Choroid plexus epithelial cell (primary cell): ENCODE measurements at regions not wholly inside any gene's neighbourhood (a gene's known extent, or its start where the extent isn't known, plus 50 kb on each side); places are given as distances from the start of the nearest gene placed in this dataset.

Source experiments
- DNase-seq: peaks from one replicate; pipeline ENCODE4 v3.0.0-alpha.2; 2010; ENCODE audit warnings: low read depth
- H3K4me3 ChIP-seq: 2 replicates; pipeline ENCODE4 v1.5.1; 2011; ENCODE audit warnings: low read depth, mild to moderate bottlenecking, control low read depth, low read length, moderate library complexity
- TF ChIP-seq, protein P1 (sequence below): conservative IDR thresholded peaks from 2 replicates; pipeline ENCODE4 v1.5.1; 2011; ENCODE audit warnings: low read depth, mild to moderate bottlenecking, control low read depth, inconsistent platforms, low read length, moderate library complexity

DNA sequence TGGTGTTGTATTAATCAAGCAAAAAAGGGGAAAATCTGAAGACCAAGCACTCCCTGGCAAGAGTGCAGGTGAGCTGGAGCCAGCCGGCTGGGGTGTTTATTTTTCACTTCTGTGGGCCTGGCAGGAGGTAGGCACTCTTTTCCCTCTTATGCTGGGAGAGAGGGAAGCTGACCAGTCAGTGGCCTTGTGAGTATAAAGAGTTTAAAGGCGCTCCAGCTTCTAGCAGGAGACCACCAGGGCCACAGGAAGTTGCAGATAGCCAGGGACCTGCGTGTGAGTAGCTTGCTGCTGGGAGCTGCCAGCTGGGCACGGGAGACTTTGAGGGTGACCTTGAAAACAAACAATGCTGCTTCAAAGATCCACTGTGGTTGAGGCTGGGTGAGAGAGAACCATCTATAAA lies 217.4 kb upstream of the PWP1 start:
- no peak overlapping the region for H3K4me3 ChIP-seq
- DNase-seq: no peak
- TF ChIP-seq, protein P1, sequence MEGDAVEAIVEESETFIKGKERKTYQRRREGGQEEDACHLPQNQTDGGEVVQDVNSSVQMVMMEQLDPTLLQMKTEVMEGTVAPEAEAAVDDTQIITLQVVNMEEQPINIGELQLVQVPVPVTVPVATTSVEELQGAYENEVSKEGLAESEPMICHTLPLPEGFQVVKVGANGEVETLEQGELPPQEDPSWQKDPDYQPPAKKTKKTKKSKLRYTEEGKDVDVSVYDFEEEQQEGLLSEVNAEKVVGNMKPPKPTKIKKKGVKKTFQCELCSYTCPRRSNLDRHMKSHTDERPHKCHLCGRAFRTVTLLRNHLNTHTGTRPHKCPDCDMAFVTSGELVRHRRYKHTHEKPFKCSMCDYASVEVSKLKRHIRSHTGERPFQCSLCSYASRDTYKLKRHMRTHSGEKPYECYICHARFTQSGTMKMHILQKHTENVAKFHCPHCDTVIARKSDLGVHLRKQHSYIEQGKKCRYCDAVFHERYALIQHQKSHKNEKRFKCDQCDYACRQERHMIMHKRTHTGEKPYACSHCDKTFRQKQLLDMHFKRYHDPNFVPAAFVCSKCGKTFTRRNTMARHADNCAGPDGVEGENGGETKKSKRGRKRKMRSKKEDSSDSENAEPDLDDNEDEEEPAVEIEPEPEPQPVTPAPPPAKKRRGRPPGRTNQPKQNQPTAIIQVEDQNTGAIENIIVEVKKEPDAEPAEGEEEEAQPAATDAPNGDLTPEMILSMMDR: no peak

DNA sequence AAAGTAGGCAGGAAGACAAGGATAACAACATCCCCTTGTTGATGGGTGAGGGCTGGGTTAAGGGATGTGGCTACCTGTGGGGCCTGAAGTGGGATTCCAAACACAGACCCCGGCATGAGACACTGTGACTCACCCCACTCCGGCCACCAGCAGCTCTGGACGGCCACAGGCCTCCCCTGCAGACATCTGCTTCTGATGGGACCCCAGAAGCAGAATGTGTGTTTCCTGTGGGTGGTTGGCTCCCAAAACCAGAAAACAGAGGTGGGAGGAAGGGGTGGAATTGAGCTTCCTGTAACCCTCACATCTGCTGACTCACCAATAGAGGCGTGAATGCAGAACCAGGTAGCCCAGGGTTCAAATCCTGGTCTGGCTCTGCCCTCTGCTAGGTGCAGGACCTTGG lies 216.6 kb upstream of the PWP1 start:
- no peak for DNase-seq
- TF ChIP-seq, protein P1: no peak
- H3K4me3 ChIP-seq: no peak overlapping the region

DNA sequence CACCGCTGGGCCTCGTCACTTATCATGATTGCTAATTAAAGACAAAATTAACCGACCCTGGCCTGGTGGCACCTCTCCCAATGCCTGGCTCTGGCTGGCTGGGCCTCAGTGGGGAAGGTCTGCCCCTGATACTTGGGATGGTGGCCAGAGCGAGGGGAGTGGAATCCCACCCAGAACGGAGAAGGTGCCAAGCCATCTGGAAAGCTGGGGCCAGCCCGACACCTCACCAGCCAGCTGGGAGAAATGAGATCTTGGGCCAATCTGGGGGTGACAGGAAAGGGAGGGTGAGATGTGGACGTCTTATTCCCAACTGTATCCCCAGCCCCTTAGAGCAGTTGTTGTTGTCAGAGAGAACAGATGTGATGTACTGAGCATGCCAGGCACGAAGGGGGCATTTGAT lies 215.0 kb upstream of the PWP1 start:
- no peak for DNase-seq
- H3K4me3 ChIP-seq: no peak overlapping the region
- TF ChIP-seq, protein P1: no peak

DNA sequence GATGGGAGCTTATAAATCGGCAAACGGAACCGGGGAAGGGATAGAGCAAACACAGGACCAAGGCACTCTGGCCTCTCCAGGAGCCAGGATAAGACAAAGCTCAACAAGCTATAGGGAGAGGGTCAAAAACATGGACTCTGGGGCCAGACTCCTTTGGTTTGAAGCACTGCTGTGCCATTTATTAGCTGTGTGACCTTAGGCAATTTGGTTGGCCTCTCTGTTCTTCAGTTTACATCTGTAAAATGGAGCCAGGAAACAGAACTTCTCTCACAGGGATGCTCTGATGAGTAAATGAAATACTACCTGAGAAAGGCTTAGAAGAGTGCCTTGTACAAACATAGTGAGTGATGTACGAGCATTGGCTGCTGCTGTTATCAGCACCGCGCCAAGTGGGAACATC lies 213.3 kb upstream of the PWP1 start:
- TF ChIP-seq, protein P1: no peak
- no peak for DNase-seq
- no peak overlapping the region for H3K4me3 ChIP-seq

DNA sequence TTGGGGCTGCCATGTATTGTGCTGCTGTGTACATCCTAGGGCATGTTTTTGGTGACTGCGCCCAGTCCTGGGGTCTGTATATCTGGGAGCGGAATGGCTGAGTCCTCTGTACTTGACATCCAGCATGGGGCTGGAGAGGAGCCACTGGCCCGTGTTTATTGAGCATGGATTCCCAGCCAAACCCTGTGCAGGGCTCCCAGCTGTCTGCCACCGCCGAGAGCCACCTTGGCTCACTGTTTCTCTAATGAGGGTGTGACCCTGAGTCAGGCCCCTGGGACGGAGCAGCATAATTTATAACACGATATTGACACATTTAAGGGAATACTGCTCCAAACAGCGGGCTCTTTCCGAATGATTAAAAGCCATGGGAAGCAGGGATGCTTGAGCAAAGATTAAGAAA lies 211.5 kb upstream of the PWP1 start:
- no peak for DNase-seq
- no peak overlapping the region for H3K4me3 ChIP-seq
- TF ChIP-seq, protein P1: no peak

DNA sequence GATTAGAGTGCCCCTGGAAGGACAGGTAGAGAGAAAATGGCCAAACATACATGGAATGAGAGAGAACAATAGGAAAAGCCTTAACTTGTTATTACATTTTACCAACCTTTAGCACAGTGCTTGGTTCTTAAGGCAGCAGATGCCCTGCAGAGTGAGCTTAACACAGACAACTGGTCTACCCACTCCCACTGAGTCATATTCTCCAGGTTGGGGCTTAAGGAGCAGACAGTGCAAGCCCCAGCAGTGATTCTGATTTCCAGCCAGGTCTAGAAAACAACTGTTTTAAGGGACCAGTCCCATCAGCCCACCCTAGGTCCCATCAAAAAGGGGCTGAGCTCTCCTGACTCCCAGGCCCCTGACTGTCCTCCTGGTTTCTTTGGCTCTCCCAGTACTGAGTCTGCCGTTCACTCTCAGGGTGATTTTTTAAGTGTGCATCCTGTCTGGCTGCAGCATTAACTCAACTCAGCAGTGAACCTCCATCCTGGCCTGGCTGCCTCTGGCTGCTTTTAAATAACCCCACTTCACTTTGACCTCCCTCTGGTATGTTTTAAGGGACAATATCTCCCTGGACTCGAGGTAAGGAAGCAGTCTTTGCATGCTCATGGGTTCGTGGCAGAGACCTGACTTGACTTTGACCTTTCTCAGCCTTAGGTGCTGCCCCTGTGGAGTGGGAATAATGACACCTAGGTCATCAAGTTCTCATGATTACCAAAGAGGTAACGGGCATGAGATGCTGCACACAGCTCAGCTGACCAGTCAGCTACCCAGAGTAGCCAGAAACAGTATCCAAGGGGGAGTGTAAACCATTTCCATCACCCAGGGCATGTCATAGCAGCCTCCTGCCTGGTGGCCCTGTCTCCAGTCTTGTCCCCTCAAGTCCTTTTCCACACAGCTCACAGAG lies 210.7 kb upstream of the PWP1 start:
- TF ChIP-seq, protein P1: no peak
- H3K4me3 ChIP-seq: no peak overlapping the region
- DNase-seq: peak; percentile 39

DNA sequence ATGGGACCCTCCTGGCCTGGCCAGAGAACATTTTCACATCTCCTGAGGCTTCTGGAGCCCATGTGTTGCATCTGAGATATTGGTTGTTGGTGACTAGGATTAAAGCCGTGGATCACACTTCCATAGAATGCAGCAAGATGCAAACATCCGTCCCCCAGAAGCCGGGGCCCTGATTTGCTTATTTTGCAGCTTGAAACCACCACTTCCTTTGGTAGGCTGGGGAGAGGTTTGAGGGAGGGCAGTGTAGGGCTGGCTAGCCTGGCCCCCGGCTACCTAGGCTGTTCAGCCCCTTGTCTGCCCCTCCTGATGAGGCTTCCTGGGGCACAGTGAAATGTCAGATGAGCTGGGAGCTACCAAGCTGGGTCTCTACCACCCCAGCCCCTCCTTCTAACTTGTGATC lies 209.7 kb upstream of the PWP1 start:
- TF ChIP-seq, protein P1: no peak
- H3K4me3 ChIP-seq: no peak overlapping the region
- DNase-seq: no peak
